ENCODE measurements at regions not wholly inside any gene's neighbourhood (a gene's known extent, or its start where the extent isn't known, plus 50 kb on each side); places are given as distances from the start of the nearest gene placed in this dataset.

- no peak for DNase-seq
These were observed 198.8 kb upstream of the CDH5 start for GRCh38 chr16:66167564-66168291.

- no peak for DNase-seq
These were observed 200.0 kb upstream of the CDH5 start for GRCh38 chr16:66166490-66166889.

GRCh38 chr16:66165879-66166278 is 200.6 kb upstream of the CDH5 start:
- DNase-seq = no peak

GRCh38 chr16:66164581-66165247 is 201.8 kb upstream of the CDH5 start:
- DNase-seq = no peak

- no peak for DNase-seq
These were observed 203.7 kb upstream of the CDH5 start for GRCh38 chr16:66162821-66163220.

GRCh38 chr16:66161942-66162341 is 204.5 kb upstream of the CDH5 start:
- DNase-seq = no peak

GRCh38 chr16:66161269-66161668 is 205.2 kb upstream of the CDH5 start:
- no peak for DNase-seq

- no peak for DNase-seq
These were observed 206.5 kb upstream of the CDH5 start for GRCh38 chr16:66159987-66160386.

GRCh38 chr16:66156538-66156937 is 210.0 kb upstream of the CDH5 start:
- no peak for DNase-seq

- no peak for DNase-seq
These were observed 210.6 kb upstream of the CDH5 start for GRCh38 chr16:66155933-66156332.

GRCh38 chr16:66154801-66155200 is 211.7 kb upstream of the CDH5 start:
- DNase-seq = no peak

- DNase-seq = no peak
These were observed 213.6 kb upstream of the CDH5 start for GRCh38 chr16:66152823-66153393.

GRCh38 chr16:66152181-66152580 is 214.3 kb upstream of the CDH5 start:
- DNase-seq = no peak

- no peak for DNase-seq
These were observed 215.6 kb upstream of the CDH5 start for GRCh38 chr16:66150698-66151482.

- DNase-seq = no peak
These were observed 219.2 kb upstream of the CDH5 start for GRCh38 chr16:66147291-66147690.

GRCh38 chr16:66146798-66147197 is 219.7 kb upstream of the CDH5 start:
- no peak for DNase-seq

- no peak for DNase-seq
These were observed 221.8 kb upstream of the CDH5 start for GRCh38 chr16:66144641-66145040.

GRCh38 chr16:66143415-66143814 is 223.1 kb upstream of the CDH5 start:
- no peak for DNase-seq

- no peak for DNase-seq
These were observed 224.6 kb upstream of the CDH5 start for GRCh38 chr16:66141885-66142284.

- DNase-seq = no peak
These were observed 228.6 kb upstream of the CDH5 start for GRCh38 chr16:66137853-66138252.

- no peak for DNase-seq
These were observed 229.7 kb upstream of the CDH5 start for GRCh38 chr16:66136841-66137240.

- DNase-seq = no peak
These were observed 230.7 kb upstream of the CDH5 start for GRCh38 chr16:66135838-66136237.

GRCh38 chr16:66135421-66135831 is 231.1 kb upstream of the CDH5 start:
- no peak for DNase-seq

- DNase-seq = no peak
These were observed 231.6 kb upstream of the CDH5 start for GRCh38 chr16:66134875-66135274.
